ENCODE measurements at regions not wholly inside any gene's neighbourhood (a gene's known extent, or its start where the extent isn't known, plus 50 kb on each side); places are given as distances from the start of the nearest gene placed in this dataset.

DNA sequence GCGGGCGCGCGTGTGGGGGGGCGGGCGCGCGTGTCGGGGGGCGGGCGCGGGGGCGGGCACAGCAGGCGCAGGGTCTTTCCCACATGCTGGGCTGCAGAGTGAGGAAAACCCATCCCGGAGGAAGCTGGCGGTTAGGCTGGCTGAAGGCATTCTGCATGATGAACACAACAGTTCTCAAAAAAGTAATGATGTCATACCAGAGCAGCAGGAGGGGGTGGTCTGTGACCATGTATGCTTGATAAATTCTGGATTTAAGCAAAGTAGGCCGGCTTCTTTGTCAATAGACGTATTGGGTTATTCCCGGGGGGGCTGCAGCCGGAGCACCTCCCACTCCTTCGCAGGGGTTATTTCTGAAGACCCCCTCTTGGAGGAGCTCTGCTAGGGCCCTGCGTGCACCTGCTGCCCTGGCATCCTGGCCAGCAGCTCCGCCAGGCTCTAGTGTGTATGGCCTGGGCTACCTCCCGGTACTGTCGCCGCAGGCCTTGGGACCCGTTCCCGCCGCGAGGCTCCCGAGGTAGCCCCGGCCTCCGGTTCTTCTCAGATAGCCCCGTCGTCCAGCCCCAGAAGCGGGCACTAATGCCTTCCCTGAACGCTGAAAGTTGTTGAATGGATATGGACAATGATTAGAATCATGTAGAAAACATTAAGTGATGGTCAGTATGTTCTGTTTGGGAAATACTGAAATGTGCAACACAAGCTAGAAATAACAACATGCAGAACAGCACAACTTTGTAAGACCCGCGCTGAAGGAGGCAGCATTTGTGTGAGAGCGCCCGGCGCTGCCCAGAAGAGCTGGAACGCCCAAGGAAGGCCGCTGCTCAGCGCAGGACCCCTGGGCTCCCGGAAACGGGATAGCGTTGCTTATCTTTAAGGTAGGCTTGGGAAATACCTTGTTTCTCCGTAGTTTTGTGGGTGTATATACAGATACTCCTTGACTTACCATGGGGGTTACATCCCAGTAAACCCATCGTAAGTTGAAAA lies 101.4 kb upstream of the RAB6C start:
- no peak for TF ChIP-seq POLR2A (IDR thresholded peaks at IDR 0.05; ENCODE audit: low read depth, low read length)
- no peak for TF ChIP-seq POLR2AphosphoS5 (IDR thresholded peaks at IDR 0.05; ENCODE audit: low read depth, low read length)
